Heart right ventricle (tissue), 16 donors: ENCODE measurements at regions not wholly inside any gene's neighbourhood (a gene's known extent, or its start where the extent isn't known, plus 50 kb on each side); places are given as distances from the start of the nearest gene placed in this dataset.

Source experiments
- ATAC-seq, 8 donors: fragments of 200-7000 bp; cut with Tn5 transposase; one replicate each; pipeline ENCODE4 v1.9.1; 2020; ENCODE audit warnings: mild to moderate bottlenecking in 8 of 8, moderate library complexity in 8 of 8, moderate number of reproducible peaks in 1 of 8
- DNase-seq, 2 donors: peaks; one replicate each; pipeline ENCODE4 v3.0.0-alpha.2; 2020
- H3K27ac ChIP-seq, 10 donors: fragments of 200-600 bp; sonication (generic) in 2 of 10; one replicate each; pipeline versions ENCODE4 v1.5.0 to v1.8.0; 2020 to 2022; ENCODE audit warnings: mild to moderate bottlenecking in 3 of 10
- H3K27me3 ChIP-seq, 7 donors: fragments of 200-600 bp; one replicate each; pipeline ENCODE4 v1.8.0; 2021 to 2022; ENCODE audit warnings: mild to moderate bottlenecking in 2 of 7
- H3K36me3 ChIP-seq, 9 donors: fragments of 200-600 bp; sonication (generic) in 1 of 9; one replicate each; pipeline versions ENCODE4 v1.5.0 to v1.8.0; 2020 to 2022; ENCODE audit warnings: mild to moderate bottlenecking in 2 of 9
- H3K4me1 ChIP-seq, 9 donors: fragments of 200-600 bp; sonication (generic) in 1 of 9; one replicate each; pipeline versions ENCODE4 v1.5.0 to v1.8.0; 2020 to 2022; ENCODE audit warnings: mild to moderate bottlenecking in 4 of 9
- H3K4me3 ChIP-seq, 10 donors: fragments of 200-600 bp; sonication (generic) in 2 of 10; one replicate each; pipeline versions ENCODE4 v1.5.0 to v1.8.0; 2020 to 2022; ENCODE audit warnings: mild to moderate bottlenecking in 7 of 10, moderate library complexity in 2 of 10
- H3K9me3 ChIP-seq, 11 donors: fragments of 200-600 bp in 10 of 11; sonication (generic) in 2 of 11; one replicate each; pipeline versions ENCODE4 v1.5.0 to v1.8.0; 2013 to 2022; ENCODE audit warnings: mild to moderate bottlenecking in 2 of 11, control low read depth in 1 of 11, moderate library complexity in 1 of 11
- WGBS, 2 donors: extraction: QIAGEN DNeasy Blood & Tissue Kit; methylation state at CpG; one replicate each; pipeline ENCODE4 v1.1.7; 2013; ENCODE audit warnings: inconsistent platforms in 1 of 2; 5-methylcytosine and 5-hydroxymethylcytosine counted together
- intact Hi-C, 10 donors: fragments of 100-400 bp; cut with DNase I; formaldehyde crosslinking; loops; one replicate each; pipeline versions ENCODE4 v1.11.1 to v1.14.2; 2022
- TF ChIP-seq, protein P1 (sequence below), 9 donors: fragments of 200-600 bp; sonication (generic) in 2 of 9; IDR thresholded peaks; one replicate each; pipeline versions ENCODE4 v1.5.0 to v1.8.0; 2021 to 2022; ENCODE audit warnings: antibody characterized with exemption in 9 of 9, mild to moderate bottlenecking in 5 of 9, moderate library complexity in 1 of 9
- donor health status: Arrhythmogenic right ventricular cardiomyopathy.
- donor health status: ischemic (EF 13 %, LVEDD 7.1; RV severe dilation, severe dysfunction).
- donor health status: healthy with polysubstance abuse.
- donor health status: DM: no; HTN: yes; CAD: no.
- donor health status: DM: no; HTN: no; CAD: no.
- donor health status: ischemic (EF 25% LVEDD 6.9; RV normal size, moderate dysfunction).
- donor health status: ischemic (EF 25% LVEDD 5.7; RV mildly dilated, moderate dysfunction).
- donor health status: healthy.
- donor health status: DM: yes; HTN: yes; CAD: no.
- donor health status: Ischemic cardiomyopathy.
- donor health status: ischemic (EF 35%, LVEDD 5.7; RV mildly dilated, moderate dysfunction).
- donor health status: nonischemic (EF 11% LVEDD 7.7; RV severe dilation, severe dysfunction).
- donor health status: DM: yes; HTN: yes; CAD: no.
- donor health status: PGD.
- donor health status: ischemic (EF 29% LVEDD 5.4; RV normal size, mild dysfunction).
- donor health status: nonischemic (EF 23%, LVEDD 6.1; RV moderate dilation, normal function).

DNA sequence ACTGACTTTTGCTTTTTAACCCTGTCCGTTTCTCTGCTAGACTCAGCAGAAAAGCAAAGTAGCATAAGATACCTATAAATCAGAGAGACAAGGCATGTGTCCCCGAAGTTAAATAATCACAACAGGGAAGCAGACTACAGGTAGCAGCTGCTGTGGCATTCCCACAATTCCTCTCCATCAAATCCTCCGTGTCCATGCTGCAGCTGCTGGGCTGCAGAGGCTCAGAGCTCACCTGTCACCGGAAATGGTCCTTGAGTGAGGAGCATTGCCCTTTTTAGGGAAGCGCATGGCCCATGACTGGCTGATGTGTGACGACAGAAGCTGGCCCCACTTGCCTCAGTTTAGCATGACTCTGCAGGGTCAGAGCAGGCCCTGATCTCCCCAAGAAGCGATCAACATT is 125.0 kb downstream of the MSX2 start:
- H3K27ac ChIP-seq: no peak overlapping the region
- 68 to 75% methylated on average over 7 of the region's 7 CpGs for WGBS, 2 donors
- intact Hi-C loops: no loop called here
- no peak overlapping the region for H3K4me3 ChIP-seq
- H3K27me3 ChIP-seq: no peaks in the 10 kb centered on the region
- TF ChIP-seq, protein P1, sequence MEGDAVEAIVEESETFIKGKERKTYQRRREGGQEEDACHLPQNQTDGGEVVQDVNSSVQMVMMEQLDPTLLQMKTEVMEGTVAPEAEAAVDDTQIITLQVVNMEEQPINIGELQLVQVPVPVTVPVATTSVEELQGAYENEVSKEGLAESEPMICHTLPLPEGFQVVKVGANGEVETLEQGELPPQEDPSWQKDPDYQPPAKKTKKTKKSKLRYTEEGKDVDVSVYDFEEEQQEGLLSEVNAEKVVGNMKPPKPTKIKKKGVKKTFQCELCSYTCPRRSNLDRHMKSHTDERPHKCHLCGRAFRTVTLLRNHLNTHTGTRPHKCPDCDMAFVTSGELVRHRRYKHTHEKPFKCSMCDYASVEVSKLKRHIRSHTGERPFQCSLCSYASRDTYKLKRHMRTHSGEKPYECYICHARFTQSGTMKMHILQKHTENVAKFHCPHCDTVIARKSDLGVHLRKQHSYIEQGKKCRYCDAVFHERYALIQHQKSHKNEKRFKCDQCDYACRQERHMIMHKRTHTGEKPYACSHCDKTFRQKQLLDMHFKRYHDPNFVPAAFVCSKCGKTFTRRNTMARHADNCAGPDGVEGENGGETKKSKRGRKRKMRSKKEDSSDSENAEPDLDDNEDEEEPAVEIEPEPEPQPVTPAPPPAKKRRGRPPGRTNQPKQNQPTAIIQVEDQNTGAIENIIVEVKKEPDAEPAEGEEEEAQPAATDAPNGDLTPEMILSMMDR (IDR thresholded peaks at IDR 0.05): no peak
- H3K9me3 ChIP-seq: peaks cover 0 to 11% (median 0%) of the 10 kb centered on the region in 11 donors
- DNase-seq: no peak
- no peaks in the 10 kb centered on the region for H3K36me3 ChIP-seq
- ATAC-seq: no peak
- peaks cover 0 to 3% (median 0%) of the 10 kb centered on the region in 9 donors for H3K4me1 ChIP-seq

DNA sequence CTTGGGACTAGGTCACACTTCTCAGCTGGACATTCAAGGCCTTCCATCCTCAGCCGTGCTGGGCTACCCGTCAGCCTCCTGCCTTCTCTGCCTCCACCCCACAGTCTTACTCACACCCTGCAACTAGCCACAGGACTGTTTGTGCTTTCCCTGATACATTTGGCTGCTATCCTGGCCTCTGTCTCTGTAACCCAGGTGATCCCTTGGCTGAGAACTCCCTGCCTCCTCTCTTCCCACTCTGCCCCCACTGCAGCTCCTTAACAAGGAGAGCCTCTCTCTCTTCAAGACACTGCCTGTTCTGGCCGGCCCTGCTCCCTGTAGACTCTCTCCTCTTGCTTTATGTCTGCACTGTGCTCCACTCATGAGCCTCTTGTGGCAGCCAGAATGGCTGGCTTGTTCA is 120.6 kb downstream of the MSX2 start:
- DNase-seq (no peak), ATAC-seq (peak in 7 of 8 donors; percentile 22 to 84 (median 59))
- TF ChIP-seq, protein P1 (IDR thresholded peaks at IDR 0.05): no peak
- 64 to 67% methylated on average over 3 of the region's 3 CpGs for WGBS, 2 donors
- peaks cover 0 to 10% (median 0%) of the 10 kb centered on the region in 9 donors for H3K4me1 ChIP-seq
- H3K27ac ChIP-seq: peak overlapping the region in 5 of 10 donors; percentile 16 to 64 (median 47)
- intact Hi-C loops: no loop called here
- peaks cover 0 to 4% (median 0%) of the 10 kb centered on the region in 7 donors for H3K27me3 ChIP-seq
- no peaks in the 10 kb centered on the region for H3K36me3 ChIP-seq
- no peak overlapping the region for H3K4me3 ChIP-seq
- peaks cover 0 to 11% (median 0%) of the 10 kb centered on the region in 11 donors for H3K9me3 ChIP-seq

DNA sequence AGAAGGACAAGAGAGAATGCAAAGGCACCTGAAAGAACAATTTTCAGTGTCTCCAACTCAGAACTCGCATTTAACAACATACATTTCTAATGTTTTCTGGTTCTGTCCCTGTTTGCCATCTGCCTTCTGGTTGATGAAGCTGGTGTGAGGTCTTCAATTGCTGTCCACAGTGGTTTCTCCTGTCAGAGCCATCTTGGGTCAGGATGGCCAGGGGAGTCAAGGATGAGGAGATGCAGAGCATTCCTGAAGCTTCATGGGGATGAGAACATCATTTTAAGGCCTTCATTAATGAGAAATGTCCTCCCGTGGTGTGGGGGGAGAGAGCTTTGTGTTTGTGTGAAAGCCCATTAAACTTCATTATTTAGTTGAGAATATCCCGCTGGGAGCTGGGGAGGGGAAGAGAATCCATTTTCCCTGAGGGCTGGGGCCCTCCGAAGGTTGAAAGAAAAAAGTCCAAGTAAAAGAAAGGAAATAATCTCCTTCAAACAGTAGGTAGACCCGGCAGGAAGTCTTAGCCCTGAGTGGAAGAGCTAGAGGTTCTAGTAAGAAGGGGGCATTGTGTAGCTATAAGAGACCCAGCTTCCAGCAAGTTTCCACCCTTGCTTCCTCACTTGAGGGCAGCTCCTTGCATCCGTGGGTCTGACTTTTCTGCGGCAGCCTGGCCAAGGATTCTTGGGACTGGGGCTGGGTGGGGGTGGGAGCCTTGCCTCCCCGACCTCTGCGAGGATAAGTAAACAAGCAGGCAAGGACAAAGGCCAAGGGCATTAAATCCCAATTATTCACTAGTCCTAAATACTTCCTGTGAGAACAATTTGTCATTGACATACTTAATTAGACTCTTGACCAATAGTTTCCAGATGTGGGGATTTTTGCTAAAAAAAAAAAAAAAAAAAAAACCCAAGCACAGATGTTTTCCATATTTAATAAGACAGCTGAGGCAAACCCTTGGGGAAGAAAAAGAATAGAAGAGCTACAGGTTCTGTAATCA is 119.2 kb downstream of the MSX2 start:
- WGBS, 2 donors: 58 to 59% methylated on average over 9 of the region's 9 CpGs
- intact Hi-C loops: no loop called here
- Histone ChIP-seq H3K4me3 (no peak overlapping the region), H3K27ac (peak overlapping the region in 7 of 10 donors; percentile 50 to 67 (median 61)), H3K36me3 (no peaks in the 10 kb centered on the region), H3K27me3 (peaks cover 0 to 4% (median 0%) of the 10 kb centered on the region in 7 donors), H3K4me1 (peaks cover 0 to 10% (median under 1%) of the 10 kb centered on the region in 9 donors), H3K9me3 (peaks cover 0 to 4% (median 0%) of the 10 kb centered on the region in 11 donors)
- DNase-seq: peak in 1 of 2 donors; percentile 18
- TF ChIP-seq, protein P1 (IDR thresholded peaks at IDR 0.05): no peak
- peak in 7 of 8 donors; percentile 58 to 80 (median 67) for ATAC-seq

DNA sequence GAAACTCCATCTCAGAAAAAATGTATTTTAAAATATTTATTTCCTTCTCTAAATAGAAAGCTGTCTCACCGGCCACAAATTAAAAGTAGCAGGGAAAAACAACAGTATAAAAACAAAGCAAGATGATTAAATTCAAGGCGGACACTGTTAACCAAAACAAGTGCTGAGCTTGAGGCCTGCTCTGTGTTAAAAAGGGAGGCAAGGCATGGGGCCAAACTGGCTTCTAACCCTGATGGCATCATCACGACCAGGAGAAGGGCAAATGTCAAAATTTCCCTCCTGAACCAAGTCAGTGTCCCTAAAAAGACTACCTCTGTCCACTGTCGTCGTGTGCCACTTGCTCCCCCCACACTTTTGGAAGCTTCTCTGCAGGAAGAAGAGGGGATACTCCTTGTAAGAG is 116.1 kb downstream of the MSX2 start:
- Histone ChIP-seq H3K4me3 (no peak overlapping the region), H3K4me1 (peaks cover 0 to 10% (median 7%) of the 10 kb centered on the region in 9 donors), H3K27me3 (peaks cover 0 to 7% (median 0%) of the 10 kb centered on the region in 7 donors), H3K27ac (no peak overlapping the region), H3K36me3 (no peaks in the 10 kb centered on the region), H3K9me3 (no peaks in the 10 kb centered on the region)
- TF ChIP-seq, protein P1 (IDR thresholded peaks at IDR 0.05): no peak
- no peak for DNase-seq
- 73 to 78% methylated on average over 5 of the region's 5 CpGs for WGBS, 2 donors
- intact Hi-C loops: no loop called here
- no peak for ATAC-seq
